ENCODE measurements at regions not wholly inside any gene's neighbourhood (a gene's known extent, or its start where the extent isn't known, plus 50 kb on each side); places are given as distances from the start of the nearest gene placed in this dataset.

DNA sequence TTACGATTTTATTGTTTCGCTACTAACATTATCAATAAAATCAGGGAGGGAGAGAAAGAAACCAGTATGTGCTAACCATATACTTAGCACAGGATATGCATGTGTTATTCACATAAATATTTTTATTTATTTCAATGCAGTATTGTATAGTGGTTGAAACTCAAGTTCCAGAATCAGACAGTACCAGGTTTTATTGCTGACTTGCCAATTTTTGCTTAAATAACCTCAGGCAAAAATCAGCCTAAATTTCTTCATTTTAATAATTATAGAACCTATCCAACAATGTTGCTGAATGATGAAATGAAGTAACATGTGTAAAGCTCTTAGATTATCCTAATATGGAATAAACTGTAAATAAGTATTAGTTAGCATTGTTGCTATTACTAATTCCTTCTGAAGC lies 61.4 kb upstream of the LRRC7 start:
- TF ChIP-seq POLR2A (IDR thresholded peaks at IDR 0.05; ENCODE audit: low read depth, low read length) = no peak
- TF ChIP-seq TAF1 (IDR thresholded peaks at IDR 0.05; ENCODE audit: borderline replicate concordance, low read depth, low read length) = no peak
- TF ChIP-seq POLR2AphosphoS5 (IDR thresholded peaks at IDR 0.05; ENCODE audit: low read depth, low read length) = no peak

All from GM12892 (cell line).